ENCODE measurements at regions not wholly inside any gene's neighbourhood (a gene's known extent, or its start where the extent isn't known, plus 50 kb on each side); places are given as distances from the start of the nearest gene placed in this dataset.

DNA sequence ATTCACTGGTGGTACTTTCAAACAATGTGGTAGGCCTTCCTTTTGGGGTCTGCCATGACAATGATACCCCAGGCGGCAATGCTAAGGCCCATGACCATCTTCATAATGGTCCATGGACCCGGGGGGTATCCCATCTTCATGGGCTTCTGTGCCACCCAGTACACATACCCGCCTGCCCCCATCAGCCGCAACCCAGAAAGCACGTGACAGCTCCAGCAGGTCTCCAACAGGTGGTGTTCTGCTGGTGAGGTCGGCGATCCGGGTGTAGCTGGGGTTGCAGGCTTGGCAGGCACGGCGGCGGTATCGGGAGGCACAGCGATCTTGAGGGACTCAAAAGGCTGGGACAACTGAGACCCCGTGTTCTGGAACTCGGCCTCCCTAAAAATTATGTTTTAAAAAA lies 214.5 kb downstream of the SNRPN start:
- Mint-ChIP-seq H3K36me3 (peaks cover 0 to 4% (median 0%) of the 10 kb centered on the region in 5 donors), H3K4me3 (no peak overlapping the region), H3K27me3 (no peaks in the 10 kb centered on the region), H3K9me3 (peaks cover 2 to 65% (median 18%) of the 10 kb centered on the region in 11 donors), H3K27ac (no peak overlapping the region), H3K4me1 (no peaks in the 10 kb centered on the region)
- DNase-seq (peak in 1 of 9 donors; percentile 1), ATAC-seq (no peak)
- Histone ChIP-seq H3K36me3 (ENCODE audit: control insufficient read depth in 2 of 3, insufficient read depth in 3 of 3, low read length in 3 of 3) (no peaks in the 10 kb centered on the region), H3K4me1 (ENCODE audit: control insufficient read depth in 2 of 2, insufficient read depth in 2 of 2, low read length in 2 of 2) (no peaks in the 10 kb centered on the region), H3K4me3 (ENCODE audit: low read length) (no peak overlapping the region), H3K9me3 (ENCODE audit: control insufficient read depth in 2 of 3, low read length in 3 of 3) (peaks cover 0 to 43% (median 6%) of the 10 kb centered on the region in 3 experiments), H3K27ac (ENCODE audit: low read depth, low read length) (no peak overlapping the region), H3K27me3 (ENCODE audit: control insufficient read depth in 2 of 2, insufficient read depth in 2 of 2, low read length in 2 of 2) (no peaks in the 10 kb centered on the region)
- POLR2A ChIA-PET: no interaction called here
- intact Hi-C loops (cut with micrococcal nuclease): no loop called here
- CTCF ChIA-PET: no interaction called here

DNA sequence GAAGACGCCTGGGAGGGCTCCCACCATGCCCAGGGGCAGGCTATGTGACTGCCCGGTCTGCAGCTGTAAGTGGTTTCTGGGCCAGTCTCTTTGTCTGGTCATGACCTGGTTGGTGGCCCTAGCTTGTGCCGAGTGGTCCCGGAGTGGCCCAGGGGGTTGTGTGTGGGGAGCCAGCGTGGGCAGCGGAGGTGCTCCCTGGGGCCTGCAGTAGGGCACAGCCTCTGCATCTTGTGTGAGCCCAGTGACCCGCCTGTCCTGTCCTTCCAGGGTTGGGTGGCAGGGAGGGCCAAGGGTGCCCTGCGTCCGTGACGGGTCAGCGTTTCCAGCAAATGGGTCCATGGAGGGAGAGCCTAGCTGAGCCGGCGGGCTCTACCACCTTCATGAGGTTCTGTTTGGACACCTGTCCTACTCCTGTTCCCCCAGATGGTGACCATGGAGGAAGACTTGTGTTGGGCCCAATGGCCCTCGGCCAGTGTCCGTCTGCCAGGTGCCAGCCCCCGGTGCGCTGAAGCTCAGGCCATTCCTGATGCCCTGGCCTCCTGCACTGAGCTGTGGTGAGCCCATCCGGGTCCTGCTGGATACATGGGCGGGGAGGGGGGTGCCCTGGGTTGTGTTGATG lies 215.4 kb downstream of the SNRPN start:
- peaks cover 0 to 4% (median 0%) of the 10 kb centered on the region in 5 donors for H3K36me3 Mint-ChIP-seq
- peaks cover 0 to 47% (median 6%) of the 10 kb centered on the region in 3 experiments for H3K9me3 ChIP-seq (ENCODE audit: control insufficient read depth in 2 of 3, low read length in 3 of 3)
- peaks cover 6 to 66% (median 26%) of the 10 kb centered on the region in 11 donors for H3K9me3 Mint-ChIP-seq
- H3K36me3 ChIP-seq (ENCODE audit: control insufficient read depth in 2 of 3, insufficient read depth in 3 of 3, low read length in 3 of 3): no peaks in the 10 kb centered on the region
- CTCF ChIA-PET: no interaction called here
- H3K4me1 Mint-ChIP-seq: no peaks in the 10 kb centered on the region
- ATAC-seq (no peak), DNase-seq (no peak)
- no peak overlapping the region for H3K27ac ChIP-seq (ENCODE audit: low read depth, low read length)
- H3K4me3 ChIP-seq (ENCODE audit: low read length): no peak overlapping the region
- POLR2A ChIA-PET: no interaction called here
- H3K4me1 ChIP-seq (ENCODE audit: control insufficient read depth in 2 of 2, insufficient read depth in 2 of 2, low read length in 2 of 2): no peaks in the 10 kb centered on the region
- no peaks in the 10 kb centered on the region for H3K27me3 Mint-ChIP-seq
- H3K4me3 Mint-ChIP-seq: no peak overlapping the region
- H3K27ac Mint-ChIP-seq: no peak overlapping the region
- no peaks in the 10 kb centered on the region for H3K27me3 ChIP-seq (ENCODE audit: control insufficient read depth in 2 of 2, insufficient read depth in 2 of 2, low read length in 2 of 2)
- intact Hi-C loops (cut with micrococcal nuclease): no loop called here

DNA sequence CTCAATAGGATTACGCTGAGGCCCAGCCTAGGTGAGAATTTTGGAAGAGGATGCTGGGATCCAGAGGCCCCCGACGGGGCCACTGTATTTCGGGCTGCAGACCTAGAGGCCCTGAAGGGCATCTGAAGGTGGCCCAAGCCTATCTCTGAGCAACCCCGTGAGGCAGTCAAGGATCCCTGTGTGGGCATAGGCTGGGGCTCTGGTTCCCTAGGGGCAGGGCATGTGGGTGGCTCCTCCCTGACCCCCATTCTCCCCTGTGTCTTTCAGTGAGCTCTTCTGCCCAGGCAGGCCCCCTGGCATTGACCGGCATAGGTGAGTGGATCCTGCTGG lies 216.0 kb downstream of the SNRPN start:
- no peak for DNase-seq
- intact Hi-C loops (cut with micrococcal nuclease): no loop called here

DNA sequence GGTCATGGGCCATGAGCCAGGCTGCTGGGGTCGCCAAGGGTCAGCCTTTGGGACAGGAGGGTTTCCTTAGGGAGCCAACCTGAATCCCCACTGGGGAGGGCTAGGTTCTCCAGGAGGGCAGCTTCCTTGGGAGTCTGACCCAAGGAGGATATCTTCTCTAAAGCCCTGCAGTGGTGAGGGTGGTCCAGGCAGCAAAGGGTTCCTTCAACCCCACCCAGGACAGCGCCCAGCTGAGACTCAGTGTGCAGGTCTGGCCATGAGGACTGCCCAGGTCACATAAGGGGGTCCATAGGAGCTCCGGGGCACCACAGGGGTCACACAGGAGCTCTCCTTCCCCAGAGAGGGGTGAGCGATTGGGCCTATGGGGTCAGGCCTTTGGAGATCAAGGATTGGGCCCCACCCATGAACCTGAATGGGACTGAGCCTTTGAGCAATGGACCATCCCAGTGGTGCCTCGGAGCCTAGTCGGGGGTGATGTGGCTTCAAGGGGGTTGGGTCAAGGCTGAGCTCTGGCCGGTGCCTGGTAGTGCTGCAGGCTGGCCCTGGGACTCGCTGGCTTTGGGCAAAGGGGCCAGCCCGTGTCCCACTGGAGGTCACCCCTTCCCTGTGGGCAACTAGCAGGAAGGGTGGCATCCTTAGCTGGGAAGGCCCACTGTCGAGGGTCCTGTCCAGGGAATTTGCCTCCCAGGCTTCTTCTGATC lies 216.5 kb downstream of the SNRPN start:
- Mint-ChIP-seq H3K27me3 (no peaks in the 10 kb centered on the region), H3K4me1 (no peaks in the 10 kb centered on the region), H3K9me3 (peaks cover 6 to 69% (median 28%) of the 10 kb centered on the region in 11 donors), H3K4me3 (no peak overlapping the region), H3K27ac (no peak overlapping the region), H3K36me3 (peaks cover 0 to 4% (median 0%) of the 10 kb centered on the region in 5 donors)
- CTCF ChIA-PET: no interaction called here
- ATAC-seq (no peak), DNase-seq (peak in 2 of 9 donors; percentile 1 to 4)
- Histone ChIP-seq H3K4me3 (ENCODE audit: low read length) (no peak overlapping the region), H3K36me3 (ENCODE audit: control insufficient read depth in 2 of 3, insufficient read depth in 3 of 3, low read length in 3 of 3) (no peaks in the 10 kb centered on the region), H3K27ac (ENCODE audit: low read depth, low read length) (no peak overlapping the region), H3K4me1 (ENCODE audit: control insufficient read depth in 2 of 2, insufficient read depth in 2 of 2, low read length in 2 of 2) (no peaks in the 10 kb centered on the region), H3K27me3 (ENCODE audit: control insufficient read depth in 2 of 2, insufficient read depth in 2 of 2, low read length in 2 of 2) (no peaks in the 10 kb centered on the region), H3K9me3 (ENCODE audit: control insufficient read depth in 2 of 3, low read length in 3 of 3) (peaks cover 0 to 57% (median 6%) of the 10 kb centered on the region in 3 experiments)
- intact Hi-C loops (cut with micrococcal nuclease): no loop called here
- POLR2A ChIA-PET: no interaction called here

More for the DNA sequence above, 216.0 kb downstream of the SNRPN start:
- H3K27ac ChIP-seq (ENCODE audit: low read depth, low read length): no peak overlapping the region
- Mint-ChIP-seq H3K27ac (no peak overlapping the region), H3K4me1 (no peaks in the 10 kb centered on the region), H3K4me3 (no peak overlapping the region), H3K36me3 (peaks cover 0 to 4% (median 0%) of the 10 kb centered on the region in 5 donors), H3K27me3 (no peaks in the 10 kb centered on the region), H3K9me3 (peaks cover 6 to 68% (median 26%) of the 10 kb centered on the region in 11 donors)
- no peaks in the 10 kb centered on the region for H3K4me1 ChIP-seq (ENCODE audit: control insufficient read depth in 2 of 2, insufficient read depth in 2 of 2, low read length in 2 of 2)
- POLR2A ChIA-PET: no interaction called here
- no peak overlapping the region for H3K4me3 ChIP-seq (ENCODE audit: low read length)
- ATAC-seq: no peak
- CTCF ChIA-PET: no interaction called here
- no peaks in the 10 kb centered on the region for H3K36me3 ChIP-seq (ENCODE audit: control insufficient read depth in 2 of 3, insufficient read depth in 3 of 3, low read length in 3 of 3)
- no peaks in the 10 kb centered on the region for H3K27me3 ChIP-seq (ENCODE audit: control insufficient read depth in 2 of 2, insufficient read depth in 2 of 2, low read length in 2 of 2)
- H3K9me3 ChIP-seq (ENCODE audit: control insufficient read depth in 2 of 3, low read length in 3 of 3): peaks cover 0 to 52% (median 6%) of the 10 kb centered on the region in 3 experiments

DNA sequence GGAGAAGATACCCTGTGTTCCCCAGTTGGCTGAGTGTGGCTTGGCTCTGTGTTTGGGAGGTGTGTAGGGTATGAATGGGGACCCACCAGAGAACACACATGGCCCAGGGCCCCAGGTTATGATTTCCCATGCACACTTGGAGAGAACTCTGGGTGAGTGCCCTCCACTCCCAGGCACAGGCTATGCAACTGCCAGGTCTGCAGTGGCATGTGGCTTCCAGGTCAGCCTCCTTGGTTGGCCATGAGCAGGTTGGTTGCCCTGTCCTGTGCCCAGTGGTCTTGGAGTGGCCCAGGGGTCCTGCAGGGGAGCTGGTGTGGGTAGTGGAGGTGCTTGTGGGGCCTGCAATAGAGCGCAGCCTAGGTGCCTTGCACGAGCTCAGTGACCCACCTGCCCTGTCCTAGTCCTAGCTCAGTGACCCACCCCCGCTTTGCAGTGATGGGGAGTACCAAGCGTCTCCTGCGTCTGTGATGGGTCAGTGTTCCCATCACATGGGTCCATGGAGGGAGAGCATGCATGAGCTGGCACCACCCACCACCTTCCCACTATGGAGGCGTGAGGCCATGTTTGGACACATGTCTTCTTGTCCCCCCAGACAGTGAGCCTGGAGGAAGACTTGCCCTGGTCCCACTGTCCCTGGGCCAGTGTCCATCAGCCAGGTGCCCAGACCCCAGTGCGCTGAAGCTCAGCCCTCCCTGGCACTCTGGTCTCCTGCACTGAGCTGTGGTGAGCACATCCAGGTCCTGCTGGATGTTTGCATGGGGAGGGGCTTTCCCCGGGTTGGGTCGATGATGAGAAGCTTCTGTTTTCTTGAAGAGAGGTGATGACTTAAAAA lies 217.3 kb downstream of the SNRPN start:
- intact Hi-C loops (cut with micrococcal nuclease): no loop called here
- Histone ChIP-seq H3K36me3 (ENCODE audit: control insufficient read depth in 2 of 3, insufficient read depth in 3 of 3, low read length in 3 of 3) (no peaks in the 10 kb centered on the region), H3K27me3 (ENCODE audit: control insufficient read depth in 2 of 2, insufficient read depth in 2 of 2, low read length in 2 of 2) (no peaks in the 10 kb centered on the region), H3K4me3 (ENCODE audit: low read length) (no peak overlapping the region), H3K27ac (ENCODE audit: low read depth, low read length) (no peak overlapping the region), H3K9me3 (ENCODE audit: control insufficient read depth in 2 of 3, low read length in 3 of 3) (peaks cover 0 to 64% (median 6%) of the 10 kb centered on the region in 3 experiments), H3K4me1 (ENCODE audit: control insufficient read depth in 2 of 2, insufficient read depth in 2 of 2, low read length in 2 of 2) (no peaks in the 10 kb centered on the region)
- Mint-ChIP-seq H3K36me3 (peaks cover 0 to 4% (median 0%) of the 10 kb centered on the region in 5 donors), H3K27me3 (no peaks in the 10 kb centered on the region), H3K4me1 (no peaks in the 10 kb centered on the region), H3K27ac (no peak overlapping the region), H3K4me3 (no peak overlapping the region), H3K9me3 (peaks cover 6 to 78% (median 31%) of the 10 kb centered on the region in 11 donors)
- CTCF ChIA-PET: no interaction called here
- peak in 1 of 9 donors; percentile 9 for DNase-seq
- POLR2A ChIA-PET: no interaction called here
- ATAC-seq: no peak

DNA sequence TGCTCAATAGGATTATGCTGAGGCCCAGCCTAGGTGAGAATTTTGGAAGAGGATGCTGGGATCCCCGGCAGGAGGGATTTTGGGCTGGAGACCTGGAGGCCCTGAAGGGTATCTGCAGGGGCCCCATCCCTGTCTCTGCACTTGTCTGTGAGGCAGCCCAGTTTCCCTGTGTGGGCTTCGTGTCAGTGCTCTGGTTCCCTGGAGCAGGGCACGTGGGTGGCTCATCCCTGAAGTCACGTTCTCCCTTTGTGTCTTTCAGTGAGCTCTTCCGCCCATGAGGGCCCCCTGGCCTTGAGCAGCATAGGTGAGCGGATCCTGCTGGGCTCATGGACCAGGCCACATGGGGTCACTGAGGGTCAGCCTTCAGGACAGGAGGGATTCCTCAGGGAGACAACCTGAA lies 217.9 kb downstream of the SNRPN start:
- H3K27me3 Mint-ChIP-seq: no peaks in the 10 kb centered on the region
- H3K4me3 Mint-ChIP-seq: no peak overlapping the region
- no peak overlapping the region for H3K27ac ChIP-seq (ENCODE audit: low read depth, low read length)
- peaks cover 6 to 80% (median 31%) of the 10 kb centered on the region in 11 donors for H3K9me3 Mint-ChIP-seq
- peaks cover 0 to 70% (median 6%) of the 10 kb centered on the region in 3 experiments for H3K9me3 ChIP-seq (ENCODE audit: control insufficient read depth in 2 of 3, low read length in 3 of 3)
- intact Hi-C loops (cut with micrococcal nuclease): no loop called here
- no peaks in the 10 kb centered on the region for H3K4me1 ChIP-seq (ENCODE audit: control insufficient read depth in 2 of 2, insufficient read depth in 2 of 2, low read length in 2 of 2)
- H3K27ac Mint-ChIP-seq: no peak overlapping the region
- H3K4me1 Mint-ChIP-seq: no peaks in the 10 kb centered on the region
- DNase-seq (peak in 1 of 9 donors; percentile 2), ATAC-seq (no peak)
- no peaks in the 10 kb centered on the region for H3K27me3 ChIP-seq (ENCODE audit: control insufficient read depth in 2 of 2, insufficient read depth in 2 of 2, low read length in 2 of 2)
- H3K4me3 ChIP-seq (ENCODE audit: low read length): no peak overlapping the region
- H3K36me3 Mint-ChIP-seq: peaks cover 0 to 4% (median 0%) of the 10 kb centered on the region in 5 donors
- ChIA-PET POLR2A (no interaction called here), CTCF (no interaction called here)
- no peaks in the 10 kb centered on the region for H3K36me3 ChIP-seq (ENCODE audit: control insufficient read depth in 2 of 3, insufficient read depth in 3 of 3, low read length in 3 of 3)

All from naive thymus-derived CD4-positive, alpha-beta T cell (primary cell).